ENCODE measurements at regions not wholly inside any gene's neighbourhood (a gene's known extent, or its start where the extent isn't known, plus 50 kb on each side); places are given as distances from the start of the nearest gene placed in this dataset.

- TF ChIP-seq RFX5 (IDR thresholded peaks at IDR 0.05; ENCODE audit: low read length) (no peak), POLR2AphosphoS5 (IDR thresholded peaks at IDR 0.05; ENCODE audit: low read depth, low read length) (no peak), REST (IDR thresholded peaks at IDR 0.05; ENCODE audit: low read depth, low read length) (no peak)
These were observed 87.0 kb upstream of the TSPAN5 start for GRCh38 chr4:98745366-98745765.

Data from SK-N-SH (cell line).